Tibial nerve (tissue), 4 donors: ENCODE measurements at regions not wholly inside any gene's neighbourhood (a gene's known extent, or its start where the extent isn't known, plus 50 kb on each side); places are given as distances from the start of the nearest gene placed in this dataset.

Source experiments
- EP300 ChIP-seq, 2 donors: sonication (generic); formaldehyde crosslinking; IDR thresholded peaks; one replicate each; pipeline ENCODE4 v1.6.1; 2017; ENCODE audit warnings: antibody characterized with exemption in 2 of 2, mild to moderate bottlenecking in 1 of 2
- POLR2A ChIP-seq, 2 donors: fragments of 450-650 bp; IDR thresholded peaks; one replicate each; pipeline ENCODE4 v1.6.1; 2017; ENCODE audit warnings: antibody characterized with exemption in 2 of 2, mild to moderate bottlenecking in 2 of 2, moderate library complexity in 2 of 2
- TF ChIP-seq, protein P1 (sequence below), 5 experiments: fragments of 200-600 bp in 3 of 5; fragments of 450-650 bp in 2 of 5; sonication (generic) in 3 of 5; IDR thresholded peaks; one replicate each; pipeline ENCODE4 v1.5.1; 2016 to 2019; ENCODE audit warnings: antibody characterized with exemption in 5 of 5, mild to moderate bottlenecking in 3 of 5, moderate library complexity in 2 of 5

DNA sequence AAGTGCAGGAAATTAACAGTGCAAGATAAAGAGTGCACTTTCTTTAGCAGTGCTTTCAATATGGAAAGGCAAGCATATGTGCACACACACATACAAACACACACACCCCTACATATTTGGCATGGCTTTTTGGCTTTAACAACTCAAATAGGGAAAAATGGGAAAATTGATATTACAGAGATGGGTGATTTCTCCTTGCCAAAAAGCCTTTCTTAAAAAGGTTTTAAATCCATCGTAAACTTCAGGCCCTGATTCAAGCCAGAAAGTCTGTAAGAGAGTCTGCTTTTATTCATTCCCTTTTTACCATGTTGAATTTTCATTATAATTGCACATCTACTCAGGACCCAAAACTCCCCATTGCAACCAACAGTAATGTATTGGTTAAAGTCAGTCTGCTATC lies 612.0 kb upstream of the ACTRT1 start:
- TF ChIP-seq, protein P1, sequence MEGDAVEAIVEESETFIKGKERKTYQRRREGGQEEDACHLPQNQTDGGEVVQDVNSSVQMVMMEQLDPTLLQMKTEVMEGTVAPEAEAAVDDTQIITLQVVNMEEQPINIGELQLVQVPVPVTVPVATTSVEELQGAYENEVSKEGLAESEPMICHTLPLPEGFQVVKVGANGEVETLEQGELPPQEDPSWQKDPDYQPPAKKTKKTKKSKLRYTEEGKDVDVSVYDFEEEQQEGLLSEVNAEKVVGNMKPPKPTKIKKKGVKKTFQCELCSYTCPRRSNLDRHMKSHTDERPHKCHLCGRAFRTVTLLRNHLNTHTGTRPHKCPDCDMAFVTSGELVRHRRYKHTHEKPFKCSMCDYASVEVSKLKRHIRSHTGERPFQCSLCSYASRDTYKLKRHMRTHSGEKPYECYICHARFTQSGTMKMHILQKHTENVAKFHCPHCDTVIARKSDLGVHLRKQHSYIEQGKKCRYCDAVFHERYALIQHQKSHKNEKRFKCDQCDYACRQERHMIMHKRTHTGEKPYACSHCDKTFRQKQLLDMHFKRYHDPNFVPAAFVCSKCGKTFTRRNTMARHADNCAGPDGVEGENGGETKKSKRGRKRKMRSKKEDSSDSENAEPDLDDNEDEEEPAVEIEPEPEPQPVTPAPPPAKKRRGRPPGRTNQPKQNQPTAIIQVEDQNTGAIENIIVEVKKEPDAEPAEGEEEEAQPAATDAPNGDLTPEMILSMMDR (IDR thresholded peaks at IDR 0.05): no peak
- TF ChIP-seq EP300 (IDR thresholded peaks at IDR 0.05): no peak
- no peak for TF ChIP-seq POLR2A (IDR thresholded peaks at IDR 0.05)
